A204.1 (cell line): ENCODE measurements at regions not wholly inside any gene's neighbourhood (a gene's known extent, or its start where the extent isn't known, plus 50 kb on each side); places are given as distances from the start of the nearest gene placed in this dataset.

Experiments
- FAIRE-seq: peaks from 2 replicates; lab custom pipeline; 2012; peaks lifted over from hg19 to GRCh38; lab: Jason Lieb, UNC

- no peak for FAIRE-seq
Measured at GRCh38 chr18:27752944-27753343, 424.0 kb downstream of the CDH2 start.

GRCh38 chr18:27750923-27751322 lies 426.0 kb downstream of the CDH2 start:
- no peak for FAIRE-seq

GRCh38 chr18:27750014-27750413 lies 426.9 kb downstream of the CDH2 start:
- no peak for FAIRE-seq

GRCh38 chr18:27749194-27749593 lies 427.7 kb downstream of the CDH2 start:
- no peak for FAIRE-seq

- no peak for FAIRE-seq
Measured at GRCh38 chr18:27746241-27746640, 430.7 kb downstream of the CDH2 start.

GRCh38 chr18:27735117-27735516 lies 441.8 kb downstream of the CDH2 start:
- FAIRE-seq: no peak

- FAIRE-seq: no peak
Measured at GRCh38 chr18:27731211-27731610, 445.7 kb downstream of the CDH2 start.

GRCh38 chr18:27728659-27729058 lies 448.3 kb downstream of the CDH2 start:
- no peak for FAIRE-seq

- FAIRE-seq: no peak
Measured at GRCh38 chr18:27724362-27724761, 452.6 kb downstream of the CDH2 start.

- no peak for FAIRE-seq
Measured at GRCh38 chr18:27723168-27723567, 453.8 kb downstream of the CDH2 start.

- FAIRE-seq: no peak
Measured at GRCh38 chr18:27719680-27720079, 457.2 kb downstream of the CDH2 start.

GRCh38 chr18:27717816-27718215 lies 459.1 kb downstream of the CDH2 start:
- FAIRE-seq: no peak

GRCh38 chr18:27717250-27717649 lies 459.7 kb downstream of the CDH2 start:
- FAIRE-seq: no peak

GRCh38 chr18:27715751-27716150 lies 461.2 kb downstream of the CDH2 start:
- no peak for FAIRE-seq

- no peak for FAIRE-seq
Measured at GRCh38 chr18:27713738-27714095, 463.2 kb downstream of the CDH2 start.

- no peak for FAIRE-seq
Measured at GRCh38 chr18:27713037-27713737, 463.7 kb downstream of the CDH2 start.

- FAIRE-seq: no peak
Measured at GRCh38 chr18:27712066-27712465, 464.9 kb downstream of the CDH2 start.

GRCh38 chr18:27711382-27711781 lies 465.5 kb downstream of the CDH2 start:
- FAIRE-seq: no peak

GRCh38 chr18:27709344-27709743 lies 467.6 kb downstream of the CDH2 start:
- FAIRE-seq: no peak

GRCh38 chr18:27707201-27707600 lies 469.7 kb downstream of the CDH2 start:
- no peak for FAIRE-seq

GRCh38 chr18:27704736-27705361 lies 472.1 kb downstream of the CDH2 start:
- FAIRE-seq: no peak

- no peak for FAIRE-seq
Measured at GRCh38 chr18:27699137-27699536, 477.8 kb downstream of the CDH2 start.

GRCh38 chr18:27696148-27696547 lies 480.8 kb downstream of the CDH2 start:
- no peak for FAIRE-seq

- FAIRE-seq: no peak
Measured at GRCh38 chr18:27695503-27695902, 481.4 kb downstream of the CDH2 start.
